GM06990 (cell line): ENCODE measurements at regions not wholly inside any gene's neighbourhood (a gene's known extent, or its start where the extent isn't known, plus 50 kb on each side); places are given as distances from the start of the nearest gene placed in this dataset.

Experiments used
- DNase-seq: peaks from one replicate; pipeline ENCODE4 v3.0.0-alpha.2; 2011; ENCODE audit not compliant: insufficient read length; ENCODE audit errors: extremely low read depth
- H3K27me3 ChIP-seq: replicated peaks from 2 replicates; pipeline ENCODE4 v1.6.0; 2011; ENCODE audit warnings: low read length; ENCODE audit not compliant: control insufficient read depth, insufficient read depth
- H3K36me3 ChIP-seq: 2 replicates; pipeline ENCODE4 v1.5.1; 2011; ENCODE audit warnings: low read length; ENCODE audit not compliant: control insufficient read depth, insufficient read depth
- H3K4me3 ChIP-seq: replicated peaks from 2 replicates; pipeline ENCODE4 v1.5.1; 2011; ENCODE audit warnings: low read depth, mild to moderate bottlenecking, control low read depth, low read length
- CTCF ChIP-seq: IDR thresholded peaks from 2 replicates; pipeline ENCODE4 v1.5.1; 2011; ENCODE audit warnings: low read length, control low read depth, mild to moderate bottlenecking, inconsistent platforms; ENCODE audit not compliant: insufficient read depth, poor library complexity, severe bottlenecking

GRCh38 chr2:221808488-221808887 lies 236.4 kb upstream of the EPHA4 start:
- no peak for DNase-seq
- no peak for TF ChIP-seq CTCF
- Histone ChIP-seq H3K4me3 (no peak overlapping the region), H3K27me3 (no peaks in the 10 kb centered on the region), H3K36me3 (no peaks in the 10 kb centered on the region)

GRCh38 chr2:221807706-221808105 lies 235.6 kb upstream of the EPHA4 start:
- Histone ChIP-seq H3K27me3 (no peaks in the 10 kb centered on the region), H3K36me3 (no peaks in the 10 kb centered on the region), H3K4me3 (no peak overlapping the region)
- TF ChIP-seq CTCF = no peak
- no peak for DNase-seq

GRCh38 chr2:221802089-221802488 lies 230.0 kb upstream of the EPHA4 start:
- H3K4me3 ChIP-seq = no peak overlapping the region
- no peak for DNase-seq
- no peaks in the 10 kb centered on the region for H3K27me3 ChIP-seq
- no peak for TF ChIP-seq CTCF
- no peaks in the 10 kb centered on the region for H3K36me3 ChIP-seq

GRCh38 chr2:221792971-221793521 lies 220.9 kb upstream of the EPHA4 start:
- Histone ChIP-seq H3K36me3 (no peaks in the 10 kb centered on the region), H3K27me3 (no peaks in the 10 kb centered on the region), H3K4me3 (no peak overlapping the region)
- no peak for DNase-seq
- no peak for TF ChIP-seq CTCF

GRCh38 chr2:221791844-221792243 lies 219.7 kb upstream of the EPHA4 start:
- no peak for TF ChIP-seq CTCF
- no peaks in the 10 kb centered on the region for H3K36me3 ChIP-seq
- DNase-seq = no peak
- no peaks in the 10 kb centered on the region for H3K27me3 ChIP-seq
- H3K4me3 ChIP-seq = no peak overlapping the region

- no peak for TF ChIP-seq CTCF
- Histone ChIP-seq H3K4me3 (no peak overlapping the region), H3K36me3 (no peaks in the 10 kb centered on the region), H3K27me3 (no peaks in the 10 kb centered on the region)
- DNase-seq = no peak
Observed at GRCh38 chr2:221787561-221787960, 215.5 kb upstream of the EPHA4 start.
